ENCODE measurements at regions not wholly inside any gene's neighbourhood (a gene's known extent, or its start where the extent isn't known, plus 50 kb on each side); places are given as distances from the start of the nearest gene placed in this dataset.

DNA sequence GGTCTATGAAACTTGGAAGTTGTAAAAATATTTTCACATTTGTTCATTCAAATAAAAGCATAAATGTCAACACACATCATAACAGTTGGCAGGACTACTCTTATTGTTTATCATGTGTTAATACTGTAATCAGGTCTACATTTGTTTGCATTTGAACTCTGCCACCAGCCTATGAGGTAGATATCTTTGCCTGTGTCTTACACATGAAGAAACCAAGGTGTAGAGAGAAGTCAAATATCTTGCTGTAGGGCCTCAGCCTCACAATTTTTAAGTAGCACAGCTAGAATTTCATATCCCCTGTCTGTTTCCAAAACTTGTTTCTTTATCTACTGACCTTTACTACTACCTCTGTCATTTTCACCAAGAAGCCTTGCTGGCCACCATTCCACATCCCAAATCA is 161.9 kb downstream of the ZIC4 start:
- Mint-ChIP-seq H3K27me3 (ENCODE audit: low read depth) (no peaks in the 10 kb centered on the region), H3K9me3 (no peaks in the 10 kb centered on the region; the same call in 1 of the 2 replicates), H3K36me3 (no peaks in the 10 kb centered on the region), H3K4me1 (peaks cover 12% of the 10 kb centered on the region), H3K27ac (no peak overlapping the region), H3K4me3 (no peak overlapping the region)
- ATAC-seq: no peak
- no peak for DNase-seq (ENCODE audit: low spot score)
- TF ChIP-seq, protein P1, sequence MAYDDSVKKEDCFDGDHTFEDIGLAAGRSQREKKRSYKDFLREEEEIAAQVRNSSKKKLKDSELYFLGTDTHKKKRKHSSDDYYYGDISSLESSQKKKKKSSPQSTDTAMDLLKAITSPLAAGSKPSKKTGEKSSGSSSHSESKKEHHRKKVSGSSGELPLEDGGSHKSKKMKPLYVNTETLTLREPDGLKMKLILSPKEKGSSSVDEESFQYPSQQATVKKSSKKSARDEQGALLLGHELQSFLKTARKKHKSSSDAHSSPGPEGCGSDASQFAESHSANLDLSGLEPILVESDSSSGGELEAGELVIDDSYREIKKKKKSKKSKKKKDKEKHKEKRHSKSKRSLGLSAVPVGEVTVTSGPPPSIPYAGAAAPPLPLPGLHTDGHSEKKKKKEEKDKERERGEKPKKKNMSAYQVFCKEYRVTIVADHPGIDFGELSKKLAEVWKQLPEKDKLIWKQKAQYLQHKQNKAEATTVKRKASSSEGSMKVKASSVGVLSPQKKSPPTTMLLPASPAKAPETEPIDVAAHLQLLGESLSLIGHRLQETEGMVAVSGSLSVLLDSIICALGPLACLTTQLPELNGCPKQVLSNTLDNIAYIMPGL (CRISPR knock-in tag; IDR thresholded peaks at IDR 0.05): no peak
- TF ChIP-seq, protein P2, sequence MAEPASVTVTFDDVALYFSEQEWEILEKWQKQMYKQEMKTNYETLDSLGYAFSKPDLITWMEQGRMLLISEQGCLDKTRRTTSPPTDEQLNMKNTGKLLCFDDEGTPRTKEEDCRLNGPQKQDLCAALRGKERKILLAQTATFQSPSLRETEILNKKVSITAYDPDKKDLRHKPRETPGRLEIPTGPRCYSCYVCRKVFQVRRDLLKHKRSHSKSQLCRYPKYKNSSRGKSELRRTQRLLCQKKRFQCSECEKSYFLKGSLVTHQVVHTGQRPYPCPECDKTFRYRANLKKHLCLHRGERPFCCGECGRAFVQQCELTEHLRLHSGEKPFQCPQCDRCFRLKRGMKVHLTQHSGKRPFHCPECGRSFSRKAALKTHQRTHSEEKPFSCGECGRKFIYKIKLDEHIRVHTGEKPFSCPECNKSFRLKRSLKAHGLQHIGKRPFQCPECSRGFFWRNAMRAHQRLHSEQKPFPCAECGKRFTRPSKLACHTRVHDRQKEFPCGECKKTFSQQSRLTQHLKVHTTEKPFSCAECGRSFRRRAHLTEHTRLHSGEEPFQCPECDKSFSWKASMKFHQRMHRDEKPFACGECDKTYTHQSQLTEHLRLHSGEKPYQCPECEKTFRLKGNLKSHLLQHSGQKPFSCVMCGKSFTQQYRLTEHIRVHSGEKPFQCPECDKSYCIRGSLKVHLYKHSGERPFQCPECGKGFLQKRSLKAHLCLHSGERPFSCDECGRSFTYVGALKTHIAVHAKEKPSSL (CRISPR knock-in tag; conservative IDR thresholded peaks at IDR 0.05): no peak
- ChIA-PET POLR2A (no interaction called here), CTCF (no interaction called here)

DNA sequence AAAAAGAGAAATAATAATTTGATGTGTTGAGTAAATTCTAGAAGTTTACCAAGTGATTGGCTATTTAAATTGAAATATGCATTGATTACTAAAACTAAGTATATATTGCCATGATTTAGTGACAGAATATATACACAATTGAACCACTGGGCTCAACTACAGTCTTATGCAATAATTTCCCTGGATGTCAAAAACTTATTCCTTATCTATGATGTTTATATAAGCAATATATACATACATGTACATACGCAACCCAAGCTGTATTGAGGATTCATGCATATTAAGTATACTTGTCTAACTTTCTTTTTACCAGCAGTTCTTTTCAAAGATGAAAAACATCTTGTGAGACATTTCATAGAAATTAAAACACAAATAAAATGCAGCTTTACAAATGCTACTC is 165.8 kb downstream of the ZIC4 start:
- no peak overlapping the region for H3K27ac Mint-ChIP-seq
- no peaks in the 10 kb centered on the region for H3K4me1 Mint-ChIP-seq
- no peaks in the 10 kb centered on the region for H3K36me3 Mint-ChIP-seq
- DNase-seq (ENCODE audit: low spot score): no peak
- CTCF ChIA-PET: no interaction called here
- POLR2A ChIA-PET: no interaction called here
- no peaks in the 10 kb centered on the region for H3K9me3 Mint-ChIP-seq
- H3K27me3 Mint-ChIP-seq (ENCODE audit: low read depth): no peaks in the 10 kb centered on the region
- TF ChIP-seq, protein P3, sequence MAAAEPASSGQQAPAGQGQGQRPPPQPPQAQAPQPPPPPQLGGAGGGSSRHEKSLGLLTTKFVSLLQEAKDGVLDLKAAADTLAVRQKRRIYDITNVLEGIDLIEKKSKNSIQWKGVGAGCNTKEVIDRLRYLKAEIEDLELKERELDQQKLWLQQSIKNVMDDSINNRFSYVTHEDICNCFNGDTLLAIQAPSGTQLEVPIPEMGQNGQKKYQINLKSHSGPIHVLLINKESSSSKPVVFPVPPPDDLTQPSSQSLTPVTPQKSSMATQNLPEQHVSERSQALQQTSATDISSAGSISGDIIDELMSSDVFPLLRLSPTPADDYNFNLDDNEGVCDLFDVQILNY (CRISPR knock-in tag; IDR thresholded peaks at IDR 0.05): no peak
- TF ChIP-seq IRF2 (CRISPR knock-in tag; IDR thresholded peaks at IDR 0.05; ENCODE audit: borderline replicate concordance, low read depth) (no peak), RORB (CRISPR knock-in tag; IDR thresholded peaks at IDR 0.05) (no peak), ZNF138 (CRISPR knock-in tag; conservative IDR thresholded peaks at IDR 0.05) (no peak)
- H3K4me3 Mint-ChIP-seq: no peak overlapping the region
- no peak for ATAC-seq

DNA sequence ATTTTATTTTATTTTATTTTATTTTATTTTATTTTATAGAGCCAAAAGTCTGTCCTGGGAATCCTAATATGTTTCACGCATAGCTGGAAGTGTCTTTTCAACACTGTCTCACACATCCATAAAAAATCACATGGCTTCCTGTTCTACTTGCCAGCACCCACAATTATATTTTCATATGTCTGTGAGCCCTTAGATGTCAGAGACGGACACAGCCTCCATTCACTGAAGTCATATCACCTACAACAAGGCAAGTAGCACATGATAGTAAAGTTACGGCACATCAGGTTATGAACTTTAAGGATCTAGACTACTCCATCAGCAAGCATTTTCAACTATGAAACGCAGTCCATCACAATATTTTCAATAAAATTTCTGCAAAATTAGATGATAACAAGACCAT is 168.4 kb downstream of the ZIC4 start:
- Mint-ChIP-seq H3K27ac (no peak overlapping the region), H3K9me3 (no peaks in the 10 kb centered on the region), H3K27me3 (ENCODE audit: low read depth) (no peaks in the 10 kb centered on the region), H3K4me1 (no peaks in the 10 kb centered on the region), H3K4me3 (no peak overlapping the region), H3K36me3 (no peaks in the 10 kb centered on the region)
- DNase-seq (ENCODE audit: low spot score): no peak
- ChIA-PET POLR2A (no interaction called here), CTCF (interaction anchor here (1.1 kb wide), 1 partner anchor 124 kb away, joined by 3 read pairs; no protein-coding TSS in a partner anchor)
- no peak for ATAC-seq
- TF ChIP-seq NFYB (CRISPR knock-in tag; conservative IDR thresholded peaks at IDR 0.05; ENCODE audit: low read depth) (no peak), FOXJ3 (CRISPR knock-in tag; IDR thresholded peaks at IDR 0.05; ENCODE audit: borderline replicate concordance) (no peak), NR1H2 (CRISPR knock-in tag; IDR thresholded peaks at IDR 0.05) (no peak), NR3C1 (CRISPR knock-in tag; conservative IDR thresholded peaks at IDR 0.05; ENCODE audit: low read depth) (no peak), ZNF138 (CRISPR knock-in tag; conservative IDR thresholded peaks at IDR 0.05) (no peak), ATF1 (CRISPR knock-in tag; IDR thresholded peaks at IDR 0.05) (no peak), MYBL2 (CRISPR knock-in tag; IDR thresholded peaks at IDR 0.05) (no peak), NFATC4 (CRISPR knock-in tag; IDR thresholded peaks at IDR 0.05) (no peak), ZNF671 (CRISPR knock-in tag; IDR thresholded peaks at IDR 0.05) (no peak)
- TF ChIP-seq, protein P4, sequence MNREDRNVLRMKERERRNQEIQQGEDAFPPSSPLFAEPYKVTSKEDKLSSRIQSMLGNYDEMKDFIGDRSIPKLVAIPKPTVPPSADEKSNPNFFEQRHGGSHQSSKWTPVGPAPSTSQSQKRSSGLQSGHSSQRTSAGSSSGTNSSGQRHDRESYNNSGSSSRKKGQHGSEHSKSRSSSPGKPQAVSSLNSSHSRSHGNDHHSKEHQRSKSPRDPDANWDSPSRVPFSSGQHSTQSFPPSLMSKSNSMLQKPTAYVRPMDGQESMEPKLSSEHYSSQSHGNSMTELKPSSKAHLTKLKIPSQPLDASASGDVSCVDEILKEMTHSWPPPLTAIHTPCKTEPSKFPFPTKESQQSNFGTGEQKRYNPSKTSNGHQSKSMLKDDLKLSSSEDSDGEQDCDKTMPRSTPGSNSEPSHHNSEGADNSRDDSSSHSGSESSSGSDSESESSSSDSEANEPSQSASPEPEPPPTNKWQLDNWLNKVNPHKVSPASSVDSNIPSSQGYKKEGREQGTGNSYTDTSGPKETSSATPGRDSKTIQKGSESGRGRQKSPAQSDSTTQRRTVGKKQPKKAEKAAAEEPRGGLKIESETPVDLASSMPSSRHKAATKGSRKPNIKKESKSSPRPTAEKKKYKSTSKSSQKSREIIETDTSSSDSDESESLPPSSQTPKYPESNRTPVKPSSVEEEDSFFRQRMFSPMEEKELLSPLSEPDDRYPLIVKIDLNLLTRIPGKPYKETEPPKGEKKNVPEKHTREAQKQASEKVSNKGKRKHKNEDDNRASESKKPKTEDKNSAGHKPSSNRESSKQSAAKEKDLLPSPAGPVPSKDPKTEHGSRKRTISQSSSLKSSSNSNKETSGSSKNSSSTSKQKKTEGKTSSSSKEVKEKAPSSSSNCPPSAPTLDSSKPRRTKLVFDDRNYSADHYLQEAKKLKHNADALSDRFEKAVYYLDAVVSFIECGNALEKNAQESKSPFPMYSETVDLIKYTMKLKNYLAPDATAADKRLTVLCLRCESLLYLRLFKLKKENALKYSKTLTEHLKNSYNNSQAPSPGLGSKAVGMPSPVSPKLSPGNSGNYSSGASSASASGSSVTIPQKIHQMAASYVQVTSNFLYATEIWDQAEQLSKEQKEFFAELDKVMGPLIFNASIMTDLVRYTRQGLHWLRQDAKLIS (CRISPR knock-in tag; IDR thresholded peaks at IDR 0.05; ENCODE audit: borderline replicate concordance): no peak
- TF ChIP-seq, protein P5, sequence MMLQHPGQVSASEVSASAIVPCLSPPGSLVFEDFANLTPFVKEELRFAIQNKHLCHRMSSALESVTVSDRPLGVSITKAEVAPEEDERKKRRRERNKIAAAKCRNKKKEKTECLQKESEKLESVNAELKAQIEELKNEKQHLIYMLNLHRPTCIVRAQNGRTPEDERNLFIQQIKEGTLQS (CRISPR knock-in tag; conservative IDR thresholded peaks at IDR 0.05): no peak
- TF ChIP-seq, protein P6, sequence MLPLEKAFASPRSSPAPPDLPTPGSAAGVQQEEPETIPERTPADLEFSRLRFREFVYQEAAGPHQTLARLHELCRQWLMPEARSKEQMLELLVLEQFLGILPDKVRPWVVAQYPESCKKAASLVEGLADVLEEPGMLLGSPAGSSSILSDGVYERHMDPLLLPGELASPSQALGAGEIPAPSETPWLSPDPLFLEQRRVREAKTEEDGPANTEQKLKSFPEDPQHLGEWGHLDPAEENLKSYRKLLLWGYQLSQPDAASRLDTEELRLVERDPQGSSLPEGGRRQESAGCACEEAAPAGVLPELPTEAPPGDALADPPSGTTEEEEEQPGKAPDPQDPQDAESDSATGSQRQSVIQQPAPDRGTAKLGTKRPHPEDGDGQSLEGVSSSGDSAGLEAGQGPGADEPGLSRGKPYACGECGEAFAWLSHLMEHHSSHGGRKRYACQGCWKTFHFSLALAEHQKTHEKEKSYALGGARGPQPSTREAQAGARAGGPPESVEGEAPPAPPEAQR (CRISPR knock-in tag; IDR thresholded peaks at IDR 0.05): no peak
- TF ChIP-seq, protein P7, sequence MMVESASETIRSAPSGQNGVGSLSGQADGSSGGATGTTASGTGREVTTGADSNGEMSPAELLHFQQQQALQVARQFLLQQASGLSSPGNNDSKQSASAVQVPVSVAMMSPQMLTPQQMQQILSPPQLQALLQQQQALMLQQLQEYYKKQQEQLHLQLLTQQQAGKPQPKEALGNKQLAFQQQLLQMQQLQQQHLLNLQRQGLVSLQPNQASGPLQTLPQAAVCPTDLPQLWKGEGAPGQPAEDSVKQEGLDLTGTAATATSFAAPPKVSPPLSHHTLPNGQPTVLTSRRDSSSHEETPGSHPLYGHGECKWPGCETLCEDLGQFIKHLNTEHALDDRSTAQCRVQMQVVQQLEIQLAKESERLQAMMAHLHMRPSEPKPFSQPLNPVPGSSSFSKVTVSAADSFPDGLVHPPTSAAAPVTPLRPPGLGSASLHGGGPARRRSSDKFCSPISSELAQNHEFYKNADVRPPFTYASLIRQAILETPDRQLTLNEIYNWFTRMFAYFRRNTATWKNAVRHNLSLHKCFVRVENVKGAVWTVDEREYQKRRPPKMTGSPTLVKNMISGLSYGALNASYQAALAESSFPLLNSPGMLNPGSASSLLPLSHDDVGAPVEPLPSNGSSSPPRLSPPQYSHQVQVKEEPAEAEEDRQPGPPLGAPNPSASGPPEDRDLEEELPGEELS (CRISPR knock-in tag; IDR thresholded peaks at IDR 0.05): no peak
- TF ChIP-seq, protein P8, sequence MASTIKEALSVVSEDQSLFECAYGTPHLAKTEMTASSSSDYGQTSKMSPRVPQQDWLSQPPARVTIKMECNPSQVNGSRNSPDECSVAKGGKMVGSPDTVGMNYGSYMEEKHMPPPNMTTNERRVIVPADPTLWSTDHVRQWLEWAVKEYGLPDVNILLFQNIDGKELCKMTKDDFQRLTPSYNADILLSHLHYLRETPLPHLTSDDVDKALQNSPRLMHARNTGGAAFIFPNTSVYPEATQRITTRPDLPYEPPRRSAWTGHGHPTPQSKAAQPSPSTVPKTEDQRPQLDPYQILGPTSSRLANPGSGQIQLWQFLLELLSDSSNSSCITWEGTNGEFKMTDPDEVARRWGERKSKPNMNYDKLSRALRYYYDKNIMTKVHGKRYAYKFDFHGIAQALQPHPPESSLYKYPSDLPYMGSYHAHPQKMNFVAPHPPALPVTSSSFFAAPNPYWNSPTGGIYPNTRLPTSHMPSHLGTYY (CRISPR knock-in tag; IDR thresholded peaks at IDR 0.05): no peak

Data from WTC11 (cell line).